RWPE2 (cell line): ENCODE measurements at regions not wholly inside any gene's neighbourhood (a gene's known extent, or its start where the extent isn't known, plus 50 kb on each side); places are given as distances from the start of the nearest gene placed in this dataset.

Experiments
- ATAC-seq: fragments of 200-7000 bp; cut with Tn5 transposase; 3 replicates; pipeline ENCODE4 v1.9.1; 2021; ENCODE audit warnings: low read depth
- DNase-seq: peaks from one replicate; pipeline ENCODE4 v3.0.0-alpha.2; 2020; ENCODE audit warnings: low spot score
- H3K27ac ChIP-seq: fragments of 450-650 bp; 2 replicates; pipeline ENCODE4 v1.5.1; 2017; ENCODE audit warnings: mild to moderate bottlenecking; ENCODE audit not compliant: poor library complexity, severe bottlenecking
- H3K27me3 ChIP-seq: fragments of 250-450 bp; sonication (Bioruptor Pico); 2 replicates; pipeline ENCODE4 v1.5.1; 2021; ENCODE audit warnings: mild to moderate bottlenecking, moderate library complexity; ENCODE audit not compliant: insufficient read depth, poor library complexity, severe bottlenecking
- H3K36me3 ChIP-seq: fragments of 250-450 bp; sonication (Bioruptor Pico); 2 replicates; pipeline ENCODE4 v1.5.1; 2020; ENCODE audit warnings: low read depth, mild to moderate bottlenecking, moderate library complexity
- H3K4me1 ChIP-seq: fragments of 250-450 bp; sonication (Bioruptor Pico); 2 replicates; pipeline ENCODE4 v1.5.1; 2021; ENCODE audit warnings: mild to moderate bottlenecking, moderate library complexity; ENCODE audit not compliant: insufficient read depth, poor library complexity, severe bottlenecking
- H3K4me3 ChIP-seq: fragments of 250-450 bp; sonication (Bioruptor Pico); 2 replicates; pipeline ENCODE4 v1.5.1; 2021; ENCODE audit warnings: mild to moderate bottlenecking, moderate library complexity; ENCODE audit not compliant: severe bottlenecking
- H3K9me3 ChIP-seq: fragments of 250-450 bp; sonication (Bioruptor Pico); 2 replicates; pipeline ENCODE4 v1.5.1; 2021; ENCODE audit warnings: mild to moderate bottlenecking, moderate library complexity; ENCODE audit not compliant: severe bottlenecking
- TF ChIP-seq, protein P1 (sequence below): fragments of 450-650 bp; IDR thresholded peaks from one replicate; pipeline ENCODE4 v1.5.1; 2017; ENCODE audit warnings: mild to moderate bottlenecking, moderate library complexity; ENCODE audit not compliant: poor library complexity, severe bottlenecking

DNA sequence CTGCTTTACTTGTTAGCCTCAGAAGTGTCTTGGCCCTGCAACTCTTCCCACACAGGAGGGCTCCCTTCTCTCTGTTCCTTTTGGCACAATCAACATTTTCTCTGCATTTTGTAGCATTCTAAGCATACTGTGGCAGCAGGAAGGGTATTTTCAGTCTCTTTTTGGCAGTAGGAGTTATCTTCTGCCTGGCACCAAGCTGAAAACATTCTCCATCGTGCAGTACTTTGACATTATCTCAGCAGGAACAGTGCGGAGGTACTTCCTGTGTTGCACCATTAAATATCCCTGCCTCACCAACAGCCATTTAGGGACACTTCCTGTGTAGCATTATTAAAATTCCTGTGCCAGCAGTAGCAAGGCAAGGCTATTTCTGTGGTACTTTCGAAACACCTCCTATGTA, 233.2 kb upstream of the SEMA6D start:
- Histone ChIP-seq H3K9me3 (no peaks in the 10 kb centered on the region), H3K27ac (no peak overlapping the region)

GRCh38 chr15:47484997-47485396, 232.3 kb upstream of the SEMA6D start:
- no peak overlapping the region for H3K27ac ChIP-seq
- H3K4me3 ChIP-seq: no peak overlapping the region
- DNase-seq (no peak), ATAC-seq (no peak)
- no peaks in the 10 kb centered on the region for H3K36me3 ChIP-seq
- H3K27me3 ChIP-seq: no peaks in the 10 kb centered on the region
- no peaks in the 10 kb centered on the region for H3K9me3 ChIP-seq
- H3K4me1 ChIP-seq: no peaks in the 10 kb centered on the region
- TF ChIP-seq, protein P1, sequence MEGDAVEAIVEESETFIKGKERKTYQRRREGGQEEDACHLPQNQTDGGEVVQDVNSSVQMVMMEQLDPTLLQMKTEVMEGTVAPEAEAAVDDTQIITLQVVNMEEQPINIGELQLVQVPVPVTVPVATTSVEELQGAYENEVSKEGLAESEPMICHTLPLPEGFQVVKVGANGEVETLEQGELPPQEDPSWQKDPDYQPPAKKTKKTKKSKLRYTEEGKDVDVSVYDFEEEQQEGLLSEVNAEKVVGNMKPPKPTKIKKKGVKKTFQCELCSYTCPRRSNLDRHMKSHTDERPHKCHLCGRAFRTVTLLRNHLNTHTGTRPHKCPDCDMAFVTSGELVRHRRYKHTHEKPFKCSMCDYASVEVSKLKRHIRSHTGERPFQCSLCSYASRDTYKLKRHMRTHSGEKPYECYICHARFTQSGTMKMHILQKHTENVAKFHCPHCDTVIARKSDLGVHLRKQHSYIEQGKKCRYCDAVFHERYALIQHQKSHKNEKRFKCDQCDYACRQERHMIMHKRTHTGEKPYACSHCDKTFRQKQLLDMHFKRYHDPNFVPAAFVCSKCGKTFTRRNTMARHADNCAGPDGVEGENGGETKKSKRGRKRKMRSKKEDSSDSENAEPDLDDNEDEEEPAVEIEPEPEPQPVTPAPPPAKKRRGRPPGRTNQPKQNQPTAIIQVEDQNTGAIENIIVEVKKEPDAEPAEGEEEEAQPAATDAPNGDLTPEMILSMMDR: no peak

More for the DNA sequence above, 233.2 kb upstream of the SEMA6D start:
- DNase-seq: no peak
- ATAC-seq: no peak
- H3K4me3 ChIP-seq: no peak overlapping the region
- TF ChIP-seq, protein P1: no peak
- no peaks in the 10 kb centered on the region for H3K4me1 ChIP-seq
- H3K36me3 ChIP-seq: no peaks in the 10 kb centered on the region
- no peaks in the 10 kb centered on the region for H3K27me3 ChIP-seq

DNA sequence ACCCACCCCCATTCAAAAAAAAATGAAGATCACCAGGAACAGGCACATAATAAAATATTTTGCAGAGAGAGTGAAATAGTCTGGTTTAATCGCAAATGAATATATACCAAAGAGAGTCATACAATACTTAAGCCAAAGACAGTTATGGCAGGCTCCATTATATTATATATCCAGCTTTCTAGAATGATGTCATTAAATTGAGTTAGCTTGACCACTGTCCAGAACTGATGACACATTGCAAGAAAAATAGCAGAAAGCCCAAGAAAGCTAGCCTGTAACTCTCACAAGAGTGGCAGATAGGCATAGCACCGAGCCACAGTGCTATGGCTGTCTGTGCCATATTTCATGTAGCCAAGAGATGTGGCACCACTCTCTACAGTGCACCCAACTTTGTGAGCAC, 231.9 kb upstream of the SEMA6D start:
- TF ChIP-seq, protein P1: no peak
- Histone ChIP-seq H3K4me1 (no peaks in the 10 kb centered on the region), H3K27ac (no peak overlapping the region), H3K36me3 (no peaks in the 10 kb centered on the region), H3K4me3 (no peak overlapping the region), H3K27me3 (no peaks in the 10 kb centered on the region), H3K9me3 (no peaks in the 10 kb centered on the region)
- ATAC-seq (no peak), DNase-seq (no peak)

- Histone ChIP-seq H3K4me1 (no peaks in the 10 kb centered on the region), H3K27me3 (no peaks in the 10 kb centered on the region), H3K9me3 (no peaks in the 10 kb centered on the region), H3K4me3 (no peak overlapping the region), H3K27ac (no peak overlapping the region), H3K36me3 (no peaks in the 10 kb centered on the region)
- TF ChIP-seq, protein P1: no peak
- DNase-seq (no peak), ATAC-seq (no peak)
These were observed 231.3 kb upstream of the SEMA6D start for GRCh38 chr15:47486040-47486439.

- no peaks in the 10 kb centered on the region for H3K36me3 ChIP-seq
- no peaks in the 10 kb centered on the region for H3K9me3 ChIP-seq
- no peaks in the 10 kb centered on the region for H3K4me1 ChIP-seq
- ATAC-seq (no peak), DNase-seq (no peak)
- peaks cover 8% of the 10 kb centered on the region for H3K27me3 ChIP-seq
- H3K4me3 ChIP-seq: no peak overlapping the region
- no peak overlapping the region for H3K27ac ChIP-seq
- TF ChIP-seq, protein P1: no peak
These were observed 225.1 kb upstream of the SEMA6D start for GRCh38 chr15:47492195-47492594.
